HUES6 (cell line): ENCODE measurements at regions not wholly inside any gene's neighbourhood (a gene's known extent, or its start where the extent isn't known, plus 50 kb on each side); places are given as distances from the start of the nearest gene placed in this dataset.

Experiments
- H3K27ac ChIP-seq: 2 replicates; pipeline ENCODE4 v1.7.0; 2013; ENCODE audit warnings: low read depth, mild to moderate bottlenecking, low read length, inconsistent platforms
- H3K27me3 ChIP-seq: 2 replicates; pipeline ENCODE4 v1.6.1; 2013; ENCODE audit warnings: low read length; ENCODE audit not compliant: control insufficient read depth, insufficient read depth
- H3K36me3 ChIP-seq: 2 replicates; pipeline ENCODE4 v1.6.1; 2013; ENCODE audit warnings: low read length; ENCODE audit not compliant: control insufficient read depth, insufficient read depth
- H3K4me1 ChIP-seq: 2 replicates; pipeline ENCODE4 v1.6.1; 2013; ENCODE audit warnings: low read length; ENCODE audit not compliant: control insufficient read depth, insufficient read depth
- H3K4me3 ChIP-seq: 2 replicates; pipeline ENCODE4 v1.5.1; 2013; ENCODE audit warnings: low read depth, low read length
- H3K9ac ChIP-seq: one replicate; pipeline ENCODE4 v1.6.1; 2013; ENCODE audit warnings: mild to moderate bottlenecking, low read length
- H3K9me3 ChIP-seq: 2 replicates; pipeline ENCODE4 v1.6.1; 2013; ENCODE audit warnings: low read depth, low read length; ENCODE audit not compliant: control insufficient read depth, insufficient read depth

- Histone ChIP-seq H3K9ac (no peak overlapping the region), H3K4me3 (no peak overlapping the region), H3K4me1 (no peaks in the 10 kb centered on the region), H3K27ac (no peak overlapping the region), H3K27me3 (no peaks in the 10 kb centered on the region), H3K9me3 (no peaks in the 10 kb centered on the region), H3K36me3 (no peaks in the 10 kb centered on the region)
Observed at GRCh38 chr2:217414429-217414828, 554.6 kb upstream of the TNP1 start.

GRCh38 chr2:217413193-217413592 is 553.3 kb upstream of the TNP1 start:
- no peaks in the 10 kb centered on the region for H3K36me3 ChIP-seq
- no peaks in the 10 kb centered on the region for H3K27me3 ChIP-seq
- no peak overlapping the region for H3K4me3 ChIP-seq
- H3K9ac ChIP-seq = no peak overlapping the region
- H3K27ac ChIP-seq = no peak overlapping the region
- H3K9me3 ChIP-seq = no peaks in the 10 kb centered on the region
- no peaks in the 10 kb centered on the region for H3K4me1 ChIP-seq

- Histone ChIP-seq H3K36me3 (no peaks in the 10 kb centered on the region), H3K27me3 (no peaks in the 10 kb centered on the region), H3K9ac (no peak overlapping the region), H3K9me3 (no peaks in the 10 kb centered on the region), H3K4me3 (no peak overlapping the region), H3K4me1 (no peaks in the 10 kb centered on the region), H3K27ac (no peak overlapping the region)
Observed at GRCh38 chr2:217412721-217413120, 552.9 kb upstream of the TNP1 start.

- Histone ChIP-seq H3K4me3 (no peak overlapping the region), H3K4me1 (no peaks in the 10 kb centered on the region), H3K27me3 (no peaks in the 10 kb centered on the region), H3K36me3 (no peaks in the 10 kb centered on the region), H3K9me3 (no peaks in the 10 kb centered on the region), H3K9ac (no peak overlapping the region), H3K27ac (no peak overlapping the region)
Observed at GRCh38 chr2:217412277-217412676, 552.4 kb upstream of the TNP1 start.

DNA sequence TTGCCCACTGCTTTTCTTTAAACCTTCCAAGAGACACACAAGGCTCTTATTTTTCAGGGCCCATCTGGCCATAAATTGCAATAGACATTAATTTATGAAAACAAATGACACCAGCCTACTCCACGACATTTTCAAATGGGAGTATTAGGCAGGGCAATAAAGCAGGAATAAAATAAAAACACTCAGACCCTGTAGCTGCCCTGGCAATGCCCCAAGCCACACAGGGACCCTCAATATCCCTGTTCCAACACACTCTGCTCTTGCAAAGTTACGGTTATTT is 550.8 kb upstream of the TNP1 start:
- H3K9me3 ChIP-seq = no peaks in the 10 kb centered on the region
- H3K36me3 ChIP-seq = no peaks in the 10 kb centered on the region
- H3K9ac ChIP-seq = no peak overlapping the region
- H3K27ac ChIP-seq = no peak overlapping the region
- no peak overlapping the region for H3K4me3 ChIP-seq
- no peaks in the 10 kb centered on the region for H3K4me1 ChIP-seq
- no peaks in the 10 kb centered on the region for H3K27me3 ChIP-seq

- Histone ChIP-seq H3K27me3 (no peaks in the 10 kb centered on the region), H3K27ac (no peak overlapping the region), H3K4me1 (no peaks in the 10 kb centered on the region), H3K9me3 (no peaks in the 10 kb centered on the region), H3K4me3 (no peak overlapping the region), H3K36me3 (no peaks in the 10 kb centered on the region), H3K9ac (no peak overlapping the region)
Observed at GRCh38 chr2:217409949-217410680, 550.3 kb upstream of the TNP1 start.

DNA sequence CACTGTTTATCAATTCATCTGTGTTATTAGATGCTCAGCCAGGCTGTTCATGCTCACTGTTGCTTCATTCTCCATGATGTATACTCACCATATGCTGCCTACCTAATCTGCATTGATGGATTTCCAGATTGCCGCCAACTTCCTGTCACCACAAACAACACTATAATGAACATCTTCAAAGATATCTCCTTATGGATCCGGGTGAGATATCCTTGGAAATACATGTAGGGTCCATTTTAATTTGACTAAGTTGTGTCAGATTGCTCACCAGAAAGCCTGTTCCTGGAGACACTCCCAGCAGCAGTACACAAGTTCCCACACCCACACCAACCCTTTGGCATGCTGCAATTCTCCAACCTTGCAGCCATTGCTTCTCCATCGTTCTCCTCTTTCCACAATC is 547.5 kb upstream of the TNP1 start:
- no peak overlapping the region for H3K9ac ChIP-seq
- no peaks in the 10 kb centered on the region; the same call in 1 of the 2 replicates for H3K4me1 ChIP-seq
- no peaks in the 10 kb centered on the region for H3K9me3 ChIP-seq
- no peaks in the 10 kb centered on the region for H3K36me3 ChIP-seq
- no peak overlapping the region for H3K27ac ChIP-seq
- H3K27me3 ChIP-seq = no peaks in the 10 kb centered on the region
- no peak overlapping the region for H3K4me3 ChIP-seq

DNA sequence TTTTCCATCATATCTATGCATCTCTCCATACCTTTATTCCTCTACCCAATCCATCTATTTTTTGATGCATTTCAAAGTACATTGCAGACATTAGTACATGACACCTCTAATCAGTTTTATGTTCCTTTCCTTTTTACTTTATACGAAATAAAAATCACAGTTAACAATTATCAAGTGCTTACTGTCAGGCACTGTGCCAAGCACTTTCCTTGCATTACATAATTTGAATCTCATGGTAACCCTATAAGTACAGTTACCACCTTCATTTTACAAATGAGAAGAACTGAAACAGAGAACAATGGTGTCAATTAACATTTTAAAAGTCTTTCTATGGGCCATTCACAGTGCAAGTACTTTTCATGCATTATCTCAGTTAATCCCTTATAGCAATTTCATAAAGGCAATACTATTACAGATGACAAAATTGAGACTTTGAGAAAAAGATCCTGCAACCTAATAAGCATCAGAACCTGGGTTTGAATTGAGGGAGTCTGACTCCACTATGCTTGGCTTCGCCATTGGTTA is 544.4 kb upstream of the TNP1 start:
- H3K27me3 ChIP-seq = no peaks in the 10 kb centered on the region
- no peak overlapping the region for H3K4me3 ChIP-seq
- no peak overlapping the region for H3K27ac ChIP-seq
- H3K9ac ChIP-seq = no peak overlapping the region
- no peaks in the 10 kb centered on the region; the same call in 1 of the 2 replicates for H3K4me1 ChIP-seq
- H3K9me3 ChIP-seq = no peaks in the 10 kb centered on the region
- no peaks in the 10 kb centered on the region for H3K36me3 ChIP-seq

- Histone ChIP-seq H3K9me3 (no peaks in the 10 kb centered on the region), H3K4me1 (no peaks in the 10 kb centered on the region; the same call in 1 of the 2 replicates), H3K4me3 (no peak overlapping the region), H3K36me3 (no peaks in the 10 kb centered on the region), H3K9ac (no peak overlapping the region), H3K27me3 (no peaks in the 10 kb centered on the region), H3K27ac (no peak overlapping the region)
Observed at GRCh38 chr2:217402761-217403383, 543.0 kb upstream of the TNP1 start.

DNA sequence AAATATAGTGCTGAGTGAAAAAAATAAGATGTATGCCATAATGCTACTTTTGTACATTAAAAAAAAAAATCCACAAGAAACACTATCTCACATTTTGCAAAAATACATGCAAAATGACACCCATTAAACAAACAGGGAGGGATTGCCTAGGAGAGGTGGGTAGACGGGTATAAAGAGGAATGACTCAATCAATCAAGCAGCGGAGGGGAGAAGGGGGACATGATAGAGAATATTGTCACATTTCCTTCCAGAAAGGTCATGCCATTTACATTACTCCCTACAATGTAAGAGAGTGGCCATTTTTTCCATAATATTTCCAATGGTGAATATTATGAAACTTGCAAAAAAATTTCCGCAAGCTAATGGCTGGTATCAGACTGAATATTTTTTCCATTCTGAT is 542.3 kb upstream of the TNP1 start:
- Histone ChIP-seq H3K9ac (no peak overlapping the region), H3K27me3 (no peaks in the 10 kb centered on the region), H3K9me3 (no peaks in the 10 kb centered on the region), H3K36me3 (no peaks in the 10 kb centered on the region), H3K4me3 (no peak overlapping the region), H3K4me1 (no peaks in the 10 kb centered on the region; the same call in 1 of the 2 replicates), H3K27ac (no peak overlapping the region)

GRCh38 chr2:217399291-217399690 is 539.4 kb upstream of the TNP1 start:
- Histone ChIP-seq H3K9ac (no peak overlapping the region), H3K27me3 (no peaks in the 10 kb centered on the region), H3K9me3 (no peaks in the 10 kb centered on the region), H3K4me3 (no peak overlapping the region), H3K27ac (no peak overlapping the region), H3K4me1 (no peaks in the 10 kb centered on the region), H3K36me3 (no peaks in the 10 kb centered on the region)
